22Rv1 (cell line): ENCODE measurements at regions not wholly inside any gene's neighbourhood (a gene's known extent, or its start where the extent isn't known, plus 50 kb on each side); places are given as distances from the start of the nearest gene placed in this dataset.

Experiments used
- ZFX ChIP-seq: fragments of 450-650 bp; IDR thresholded peaks from 2 replicates; pipeline ENCODE4 v1.6.1; 2017; ENCODE audit warnings: antibody characterized with exemption, borderline replicate concordance
- TF ChIP-seq, protein P1 (sequence below): fragments of 450-650 bp; IDR thresholded peaks from 2 replicates; pipeline ENCODE4 v1.5.1; 2017; ENCODE audit warnings: mild to moderate bottlenecking

DNA sequence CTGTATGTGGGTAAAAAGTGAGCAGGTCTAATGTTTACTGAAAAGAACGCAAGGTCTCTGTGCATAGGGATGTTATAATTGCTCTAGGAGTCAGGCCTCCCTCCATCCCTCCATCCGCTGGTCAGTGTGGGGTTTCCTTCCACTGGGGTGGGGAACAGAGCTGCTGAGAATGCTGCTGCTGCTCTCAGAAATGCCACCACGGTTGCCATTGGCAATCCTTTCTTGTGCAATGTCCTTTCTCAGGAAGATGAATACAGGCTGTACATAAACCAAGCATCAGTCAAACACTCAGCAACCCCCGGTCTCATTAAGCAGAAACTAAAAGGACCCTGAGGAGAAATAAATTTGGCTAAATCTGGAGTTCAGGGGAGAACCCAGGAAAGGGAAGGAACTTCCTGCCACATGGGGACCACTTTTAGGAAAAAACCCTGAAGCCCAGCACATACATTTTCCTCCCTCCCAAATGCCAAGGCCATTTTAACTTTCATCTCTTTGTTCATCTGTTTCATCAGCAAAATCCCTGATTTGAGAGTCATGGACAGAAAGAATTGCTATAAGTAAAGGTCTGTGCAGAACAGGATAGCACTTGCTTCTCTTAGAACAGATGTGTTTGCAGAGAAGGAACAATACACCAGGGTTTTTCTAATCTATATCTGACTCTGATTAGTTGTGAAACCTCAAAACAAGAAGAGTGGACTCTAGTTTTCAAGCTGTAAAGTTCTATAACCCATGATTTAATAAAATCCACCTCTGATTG lies 70.4 kb upstream of the SLC1A3 start:
- TF ChIP-seq, protein P1, sequence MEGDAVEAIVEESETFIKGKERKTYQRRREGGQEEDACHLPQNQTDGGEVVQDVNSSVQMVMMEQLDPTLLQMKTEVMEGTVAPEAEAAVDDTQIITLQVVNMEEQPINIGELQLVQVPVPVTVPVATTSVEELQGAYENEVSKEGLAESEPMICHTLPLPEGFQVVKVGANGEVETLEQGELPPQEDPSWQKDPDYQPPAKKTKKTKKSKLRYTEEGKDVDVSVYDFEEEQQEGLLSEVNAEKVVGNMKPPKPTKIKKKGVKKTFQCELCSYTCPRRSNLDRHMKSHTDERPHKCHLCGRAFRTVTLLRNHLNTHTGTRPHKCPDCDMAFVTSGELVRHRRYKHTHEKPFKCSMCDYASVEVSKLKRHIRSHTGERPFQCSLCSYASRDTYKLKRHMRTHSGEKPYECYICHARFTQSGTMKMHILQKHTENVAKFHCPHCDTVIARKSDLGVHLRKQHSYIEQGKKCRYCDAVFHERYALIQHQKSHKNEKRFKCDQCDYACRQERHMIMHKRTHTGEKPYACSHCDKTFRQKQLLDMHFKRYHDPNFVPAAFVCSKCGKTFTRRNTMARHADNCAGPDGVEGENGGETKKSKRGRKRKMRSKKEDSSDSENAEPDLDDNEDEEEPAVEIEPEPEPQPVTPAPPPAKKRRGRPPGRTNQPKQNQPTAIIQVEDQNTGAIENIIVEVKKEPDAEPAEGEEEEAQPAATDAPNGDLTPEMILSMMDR, result no peak
- no peak for TF ChIP-seq ZFX
